ENCODE measurements at regions not wholly inside any gene's neighbourhood (a gene's known extent, or its start where the extent isn't known, plus 50 kb on each side); places are given as distances from the start of the nearest gene placed in this dataset.

DNA sequence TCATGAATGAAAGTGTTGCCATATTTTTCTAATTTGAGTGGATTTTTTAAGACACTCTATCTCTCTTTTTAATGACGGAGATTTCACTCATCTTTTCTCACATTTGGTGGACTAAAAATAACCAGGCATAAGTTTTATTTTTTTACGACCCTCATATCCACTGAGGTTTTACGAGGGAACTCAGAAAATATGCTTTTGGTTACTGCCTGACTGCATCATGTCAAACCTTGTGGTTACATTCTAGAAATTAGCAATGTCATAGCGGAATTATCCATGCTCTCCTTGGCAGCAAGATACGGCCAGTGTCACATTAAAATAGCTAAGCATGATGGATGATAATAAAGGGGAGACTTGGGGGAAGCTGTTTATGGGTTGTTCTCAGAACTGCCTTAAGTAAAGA lies 428.6 kb upstream of the FSHR start:
- H3K27ac Mint-ChIP-seq = no peak overlapping the region
- Histone ChIP-seq H3K27me3 (ENCODE audit: control insufficient read depth, insufficient read depth, low read length, poor library complexity, severe bottlenecking) (no peaks in the 10 kb centered on the region), H3K9ac (ENCODE audit: extremely low read depth, low read length, poor library complexity, severe bottlenecking) (no peak overlapping the region), H3K4me3 (ENCODE audit: low read length) (no peak overlapping the region), H3K4me1 (ENCODE audit: control insufficient read depth, insufficient read depth, low read length) (no peaks in the 10 kb centered on the region), H3K36me3 (ENCODE audit: control insufficient read depth, insufficient read depth, low read length) (no peaks in the 10 kb centered on the region), H3K9me3 (ENCODE audit: control insufficient read depth, low read length) (no peaks in the 10 kb centered on the region), H3K27ac (ENCODE audit: low read depth, low read length) (no peak overlapping the region)
- DNase-seq = no peak
- no peaks in the 10 kb centered on the region for H3K9me3 Mint-ChIP-seq
- 89% methylated on average over 5 of the region's 5 CpGs for WGBS, 2 experiments (ENCODE audit: insufficient coverage in 1 of 2, insufficient read length in 1 of 2)
- H3K36me3 Mint-ChIP-seq (ENCODE audit: low read depth) = no peaks in the 10 kb centered on the region
- H3K27me3 Mint-ChIP-seq (ENCODE audit: insufficient read depth) = no peaks in the 10 kb centered on the region
- H3K4me1 Mint-ChIP-seq = no peaks in the 10 kb centered on the region
- no peak overlapping the region for H3K4me3 Mint-ChIP-seq
- TF ChIP-seq, protein P1, sequence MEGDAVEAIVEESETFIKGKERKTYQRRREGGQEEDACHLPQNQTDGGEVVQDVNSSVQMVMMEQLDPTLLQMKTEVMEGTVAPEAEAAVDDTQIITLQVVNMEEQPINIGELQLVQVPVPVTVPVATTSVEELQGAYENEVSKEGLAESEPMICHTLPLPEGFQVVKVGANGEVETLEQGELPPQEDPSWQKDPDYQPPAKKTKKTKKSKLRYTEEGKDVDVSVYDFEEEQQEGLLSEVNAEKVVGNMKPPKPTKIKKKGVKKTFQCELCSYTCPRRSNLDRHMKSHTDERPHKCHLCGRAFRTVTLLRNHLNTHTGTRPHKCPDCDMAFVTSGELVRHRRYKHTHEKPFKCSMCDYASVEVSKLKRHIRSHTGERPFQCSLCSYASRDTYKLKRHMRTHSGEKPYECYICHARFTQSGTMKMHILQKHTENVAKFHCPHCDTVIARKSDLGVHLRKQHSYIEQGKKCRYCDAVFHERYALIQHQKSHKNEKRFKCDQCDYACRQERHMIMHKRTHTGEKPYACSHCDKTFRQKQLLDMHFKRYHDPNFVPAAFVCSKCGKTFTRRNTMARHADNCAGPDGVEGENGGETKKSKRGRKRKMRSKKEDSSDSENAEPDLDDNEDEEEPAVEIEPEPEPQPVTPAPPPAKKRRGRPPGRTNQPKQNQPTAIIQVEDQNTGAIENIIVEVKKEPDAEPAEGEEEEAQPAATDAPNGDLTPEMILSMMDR (conservative IDR thresholded peaks at IDR 0.05) = no peak

DNA sequence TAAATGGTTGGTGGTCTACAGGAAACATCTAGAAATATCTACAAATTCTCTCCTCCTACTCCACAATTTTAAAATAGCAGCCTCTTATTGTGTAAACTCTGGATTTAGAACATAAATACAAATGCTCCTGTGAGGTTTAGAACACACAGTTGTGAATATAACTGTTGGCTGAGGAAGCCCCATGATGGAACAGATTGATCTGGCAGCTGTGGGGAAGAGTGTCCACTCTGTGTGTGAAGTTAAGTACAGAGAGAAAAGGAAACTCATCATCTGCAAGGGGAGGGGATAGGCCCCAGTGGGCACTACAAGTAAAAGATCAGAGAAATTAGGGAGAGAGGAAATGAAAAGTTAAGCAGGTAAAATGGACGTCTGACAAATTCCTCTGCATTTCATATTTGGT lies 422.7 kb upstream of the FSHR start:
- WGBS, 2 experiments (ENCODE audit: insufficient coverage in 1 of 2, insufficient read length in 1 of 2) = 56% methylated on average over 1 of the region's 1 CpG; no CpG with 5 or more reads in 1 of the 2 experiments
- DNase-seq = no peak
- no peaks in the 10 kb centered on the region for H3K4me1 Mint-ChIP-seq
- Histone ChIP-seq H3K36me3 (ENCODE audit: control insufficient read depth, insufficient read depth, low read length) (no peaks in the 10 kb centered on the region), H3K4me1 (ENCODE audit: control insufficient read depth, insufficient read depth, low read length) (no peaks in the 10 kb centered on the region), H3K9me3 (ENCODE audit: control insufficient read depth, low read length) (no peaks in the 10 kb centered on the region), H3K9ac (ENCODE audit: extremely low read depth, low read length, poor library complexity, severe bottlenecking) (no peak overlapping the region), H3K27ac (ENCODE audit: low read depth, low read length) (no peak overlapping the region), H3K27me3 (ENCODE audit: control insufficient read depth, insufficient read depth, low read length, poor library complexity, severe bottlenecking) (no peaks in the 10 kb centered on the region), H3K4me3 (ENCODE audit: low read length) (no peak overlapping the region)
- no peak overlapping the region for H3K4me3 Mint-ChIP-seq
- TF ChIP-seq, protein P1 (conservative IDR thresholded peaks at IDR 0.05) = no peak
- no peaks in the 10 kb centered on the region for H3K27me3 Mint-ChIP-seq (ENCODE audit: insufficient read depth)
- H3K36me3 Mint-ChIP-seq (ENCODE audit: low read depth) = no peaks in the 10 kb centered on the region
- no peaks in the 10 kb centered on the region for H3K9me3 Mint-ChIP-seq
- no peak overlapping the region for H3K27ac Mint-ChIP-seq

DNA sequence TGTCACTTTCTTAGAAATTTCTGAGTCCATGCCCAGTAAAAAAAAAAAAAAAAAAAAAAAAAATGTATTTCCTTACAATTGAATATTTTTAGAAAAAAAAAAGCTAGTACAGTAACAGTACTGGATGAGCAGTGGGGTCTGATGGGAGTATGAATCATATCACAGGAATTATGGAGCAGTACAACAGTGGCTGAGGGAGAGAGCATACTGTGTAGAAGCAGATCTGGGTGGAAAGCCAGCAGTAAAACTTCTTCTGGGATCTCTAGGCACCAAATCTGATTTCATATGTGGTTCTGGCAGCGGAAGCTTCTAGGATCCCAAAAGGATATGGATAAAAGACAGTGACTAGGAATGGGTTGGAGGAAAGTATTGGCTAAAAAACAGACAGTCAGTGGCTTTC lies 414.9 kb upstream of the FSHR start:
- Histone ChIP-seq H3K36me3 (ENCODE audit: control insufficient read depth, insufficient read depth, low read length) (no peaks in the 10 kb centered on the region), H3K27me3 (ENCODE audit: control insufficient read depth, insufficient read depth, low read length, poor library complexity, severe bottlenecking) (no peaks in the 10 kb centered on the region), H3K4me1 (ENCODE audit: control insufficient read depth, insufficient read depth, low read length) (no peaks in the 10 kb centered on the region), H3K9me3 (ENCODE audit: control insufficient read depth, low read length) (no peaks in the 10 kb centered on the region), H3K27ac (ENCODE audit: low read depth, low read length) (no peak overlapping the region), H3K4me3 (ENCODE audit: low read length) (no peak overlapping the region), H3K9ac (ENCODE audit: extremely low read depth, low read length, poor library complexity, severe bottlenecking) (no peak overlapping the region)
- TF ChIP-seq, protein P1 (conservative IDR thresholded peaks at IDR 0.05) = no peak
- H3K4me3 Mint-ChIP-seq = no peak overlapping the region
- no peaks in the 10 kb centered on the region for H3K36me3 Mint-ChIP-seq (ENCODE audit: low read depth)
- WGBS, 2 experiments (ENCODE audit: insufficient coverage in 1 of 2, insufficient read length in 1 of 2) = 95% methylated on average over 1 of the region's 1 CpG; no CpG with 5 or more reads in 1 of the 2 experiments
- H3K27me3 Mint-ChIP-seq (ENCODE audit: insufficient read depth) = no peaks in the 10 kb centered on the region
- H3K9me3 Mint-ChIP-seq = no peaks in the 10 kb centered on the region
- no peak overlapping the region for H3K27ac Mint-ChIP-seq
- no peak for DNase-seq
- H3K4me1 Mint-ChIP-seq = no peaks in the 10 kb centered on the region
